AG04449 (cell line): ENCODE measurements at regions not wholly inside any gene's neighbourhood (a gene's known extent, or its start where the extent isn't known, plus 50 kb on each side); places are given as distances from the start of the nearest gene placed in this dataset.

ENCODE experiments used
- CTCF ChIA-PET: fragments of 350-600 bp; formaldehyde crosslinking; extraction: SDS; loops from one replicate; lab custom pipeline; 2021; ENCODE audit warnings: antibody characterized with exemption; lab: Yijun Ruan, JAX
- POLR2A ChIA-PET: fragments of 400-600, 350-600 bp; formaldehyde crosslinking; extraction: SDS; loops from one replicate; lab custom pipeline; 2020; ENCODE audit warnings: antibody characterized with exemption, inconsistent platforms; lab: Yijun Ruan, JAX
- DNase-seq: peaks from one replicate; pipeline ENCODE4 v3.0.0-alpha.2; 2010; ENCODE audit warnings: low read depth, low spot score
- H3K4me3 ChIP-seq: 2 replicates; pipeline ENCODE4 v1.5.1; 2011; ENCODE audit warnings: low read depth, mild to moderate bottlenecking, control low read depth, low read length
- CTCF ChIP-seq: IDR thresholded peaks from one replicate; pipeline ENCODE4 v1.5.1; 2011; ENCODE audit warnings: mild to moderate bottlenecking, moderate library complexity, low read length, control low read depth, inconsistent platforms; ENCODE audit not compliant: insufficient read depth; ENCODE audit errors: missing control alignments

- POLR2A ChIA-PET: no interaction called here
- DNase-seq: no peak
- TF ChIP-seq CTCF: no peak
- CTCF ChIA-PET: no interaction called here
- H3K4me3 ChIP-seq: no peak overlapping the region
Observed at GRCh38 chr1:29739176-29739575, 502.9 kb downstream of the PTPRU start.

- POLR2A ChIA-PET: no interaction called here
- no peak overlapping the region for H3K4me3 ChIP-seq
- CTCF ChIA-PET: interaction anchor here (0.8 kb wide), 1 partner anchor 25 kb away, joined by 3 read pairs; no protein-coding TSS in a partner anchor
- DNase-seq: no peak
- TF ChIP-seq CTCF: no peak
Observed at GRCh38 chr1:29736582-29737188, 500.4 kb downstream of the PTPRU start.

GRCh38 chr1:29732453-29732852, 496.1 kb downstream of the PTPRU start:
- TF ChIP-seq CTCF: no peak
- H3K4me3 ChIP-seq: no peak overlapping the region
- DNase-seq: no peak
- ChIA-PET CTCF (no interaction called here), POLR2A (no interaction called here)

- H3K4me3 ChIP-seq: no peak overlapping the region
- TF ChIP-seq CTCF: no peak
- ChIA-PET POLR2A (no interaction called here), CTCF (interaction anchor here (1.0 kb wide), 1 partner anchor 26 kb away, joined by 3 read pairs; no protein-coding TSS in a partner anchor)
- DNase-seq: no peak
Observed at GRCh38 chr1:29730623-29731022, 494.3 kb downstream of the PTPRU start.

- ChIA-PET CTCF (interaction anchor here (1.3 kb wide), 1 partner anchor 26 kb away, joined by 4 read pairs; no protein-coding TSS in a partner anchor), POLR2A (no interaction called here)
- DNase-seq: no peak
- TF ChIP-seq CTCF: no peak
- no peak overlapping the region for H3K4me3 ChIP-seq
Observed at GRCh38 chr1:29729281-29729680, 493.0 kb downstream of the PTPRU start.

- H3K4me3 ChIP-seq: no peak overlapping the region
- CTCF ChIA-PET: interaction anchor here (1.3 kb wide), 1 partner anchor 25 kb away, joined by 4 read pairs; no protein-coding TSS in a partner anchor
- POLR2A ChIA-PET: no interaction called here
- TF ChIP-seq CTCF: no peak
- no peak for DNase-seq
Observed at GRCh38 chr1:29728703-29729102, 492.4 kb downstream of the PTPRU start.
